Activated CD8-positive, alpha-beta T cell treated with anti-CD3 and anti-CD28 coated beads for 36 hours (primary cell): ENCODE measurements at regions not wholly inside any gene's neighbourhood (a gene's known extent, or its start where the extent isn't known, plus 50 kb on each side); places are given as distances from the start of the nearest gene placed in this dataset.

Experiments
- ATAC-seq: fragments of 200-7000 bp; cut with Tn5 transposase; one replicate; pipeline ENCODE4 v1.10.0; 2021; ENCODE audit warnings: mild to moderate bottlenecking, moderate library complexity
- CTCF ChIA-PET: fragments of 350-600 bp; sonication (Branson Sonifier 250); formaldehyde crosslinking; loops from one replicate; lab custom pipeline; 2021; ENCODE audit warnings: antibody characterized with exemption; lab: Charles Lee
- POLR2A ChIA-PET: fragments of 350-600 bp; sonication (Branson Sonifier 250); formaldehyde crosslinking; loops from one replicate; lab custom pipeline; 2021; ENCODE audit warnings: antibody characterized with exemption; lab: Charles Lee
- DNase-seq: peaks from one replicate; pipeline ENCODE4 v3.0.0-alpha.2; 2020
- H3K27ac Mint-ChIP-seq: one replicate; pipeline ENCODE4 v1.8.0; 2021; ENCODE audit warnings: mild to moderate bottlenecking, mixed read lengths
- H3K27me3 Mint-ChIP-seq: one replicate; pipeline ENCODE4 v1.8.0; 2021; ENCODE audit warnings: mixed read lengths
- H3K36me3 Mint-ChIP-seq: one replicate; pipeline ENCODE4 v1.8.0; 2021; ENCODE audit warnings: low read depth, mixed read lengths
- H3K4me1 Mint-ChIP-seq: one replicate; pipeline ENCODE4 v1.8.0; 2021; ENCODE audit warnings: low read depth, mixed read lengths
- H3K4me3 Mint-ChIP-seq: one replicate; pipeline ENCODE4 v1.8.0; 2021; ENCODE audit warnings: mild to moderate bottlenecking, moderate library complexity, mixed read lengths
- H3K9me3 Mint-ChIP-seq: one replicate; pipeline ENCODE4 v1.8.0; 2021; ENCODE audit warnings: mixed read lengths
- CTCF ChIP-seq: fragments of 200-600 bp; IDR thresholded peaks from one replicate; pipeline ENCODE4 v1.8.0; 2022; ENCODE audit warnings: antibody characterized with exemption, mild to moderate bottlenecking
- intact Hi-C: fragments of 100-400 bp; cut with micrococcal nuclease; formaldehyde crosslinking; loops from one replicate; pipeline ENCODE4 v1.10.0; 2022

- H3K27me3 Mint-ChIP-seq: no peaks in the 10 kb centered on the region
- peak overlapping the region; percentile 89 for H3K27ac Mint-ChIP-seq
- POLR2A ChIA-PET: interaction anchor here (0.6 to 6.3 kb wide), 7 partner anchors 11 to 85 kb away, joined by 3 to 107 read pairs (median 9); no protein-coding TSS in a partner anchor
- DNase-seq (no peak), ATAC-seq (no peak)
- TF ChIP-seq CTCF: no peak
- peak overlapping the region; percentile 16 for H3K4me3 Mint-ChIP-seq
- peaks cover 59% of the 10 kb centered on the region for H3K4me1 Mint-ChIP-seq
- H3K9me3 Mint-ChIP-seq: peaks cover 9% of the 10 kb centered on the region
- CTCF ChIA-PET: interaction anchor here (1.3 to 3.8 kb wide), 5 partner anchors 9 to 87 kb away, joined by 3 to 19 read pairs (median 17); no protein-coding TSS in a partner anchor
- H3K36me3 Mint-ChIP-seq: peaks cover 54% of the 10 kb centered on the region
- intact Hi-C loops: no loop called here
Measured at GRCh38 chr21:25491267-25491666, 116.0 kb downstream of the MRPL39 start.

GRCh38 chr21:25490742-25491141, 116.5 kb downstream of the MRPL39 start:
- H3K4me1 Mint-ChIP-seq: peaks cover 64% of the 10 kb centered on the region
- POLR2A ChIA-PET: interaction anchor here (0.6 to 6.3 kb wide), 10 partner anchors 10 to 86 kb away, joined by 3 to 107 read pairs (median 8); no protein-coding TSS in a partner anchor
- CTCF ChIA-PET: interaction anchor here (0.5 to 3.8 kb wide), 8 partner anchors 10 to 88 kb away, joined by 3 to 19 read pairs (median 8); no protein-coding TSS in a partner anchor

GRCh38 chr21:25489673-25490072, 117.6 kb downstream of the MRPL39 start:
- peak overlapping the region; percentile 89 for H3K27ac Mint-ChIP-seq
- DNase-seq (no peak), ATAC-seq (no peak)
- CTCF ChIA-PET: interaction anchor here (0.8 to 3.8 kb wide), 14 partner anchors 9 to 104 kb away, joined by 3 to 19 read pairs (median 3); no protein-coding TSS in a partner anchor
- no peaks in the 10 kb centered on the region for H3K27me3 Mint-ChIP-seq
- H3K36me3 Mint-ChIP-seq: peaks cover 56% of the 10 kb centered on the region
- POLR2A ChIA-PET: interaction anchor here (0.6 to 6.3 kb wide), 11 partner anchors 11 to 87 kb away, joined by 3 to 107 read pairs (median 8); no protein-coding TSS in a partner anchor
- intact Hi-C loops: no loop called here
- no peak for TF ChIP-seq CTCF
- H3K9me3 Mint-ChIP-seq: peaks cover 9% of the 10 kb centered on the region
- H3K4me1 Mint-ChIP-seq: peaks cover 73% of the 10 kb centered on the region
- H3K4me3 Mint-ChIP-seq: no peak overlapping the region

More at GRCh38 chr21:25490742-25491141, 116.5 kb downstream of the MRPL39 start:
- H3K27ac Mint-ChIP-seq: peak overlapping the region; percentile 89
- H3K9me3 Mint-ChIP-seq: peaks cover 9% of the 10 kb centered on the region
- peaks cover 53% of the 10 kb centered on the region for H3K36me3 Mint-ChIP-seq
- no peak for TF ChIP-seq CTCF
- H3K4me3 Mint-ChIP-seq: peak overlapping the region; percentile 22
- intact Hi-C loops: no loop called here
- no peaks in the 10 kb centered on the region for H3K27me3 Mint-ChIP-seq
- DNase-seq: no peak
- ATAC-seq: peak; percentile 66

- intact Hi-C loops: loop anchor here (1.0 to 2.0 kb wide), 3 partner anchors 15 to 74 kb away; no protein-coding TSS in a partner anchor
- Mint-ChIP-seq H3K4me3 (peak overlapping the region; percentile 54), H3K27ac (peak overlapping the region; percentile 89), H3K4me1 (peaks cover 77% of the 10 kb centered on the region), H3K36me3 (peaks cover 69% of the 10 kb centered on the region), H3K9me3 (peaks cover 23% of the 10 kb centered on the region), H3K27me3 (no peaks in the 10 kb centered on the region)
- POLR2A ChIA-PET: interaction anchor here (0.6 to 6.3 kb wide), 14 partner anchors 15 to 89 kb away, joined by 3 to 107 read pairs (median 5); no protein-coding TSS in a partner anchor
- CTCF ChIA-PET: interaction anchor here (1.0 to 1.4 kb wide), 3 partner anchors 13 to 65 kb away, joined by 3 to 4 read pairs (median 3); no protein-coding TSS in a partner anchor
- TF ChIP-seq CTCF: no peak
- DNase-seq (no peak), ATAC-seq (peak; percentile 75)
Measured at GRCh38 chr21:25487046-25487594, 120.2 kb downstream of the MRPL39 start.
